IMR-90 (cell line): ENCODE measurements at regions not wholly inside any gene's neighbourhood (a gene's known extent, or its start where the extent isn't known, plus 50 kb on each side); places are given as distances from the start of the nearest gene placed in this dataset.

Experiments
- ATAC-seq: fragments of 200-7000 bp; cut with Tn5 transposase; 2 replicates; pipeline ENCODE4 v1.9.1; 2020; ENCODE audit warnings: low read depth, mild to moderate bottlenecking, moderate library complexity
- BruUV-seq: library from RNA; stranded (reverse); fragments of 400-500 nt; replicated peaks from 2 replicates; lab custom pipeline; 2021; lab: Mats Ljungman, UMichigan
- CTCF ChIA-PET: fragments of 300-600 bp; formaldehyde crosslinking; extraction: SDS; loops from one replicate; lab custom pipeline; 2021; ENCODE audit warnings: antibody characterized with exemption; lab: Yijun Ruan, JAX
- POLR2A ChIA-PET: fragments of 300-600 bp; sonication (Branson Sonifier 250); formaldehyde crosslinking; loops from one replicate; lab custom pipeline; 2022; ENCODE audit warnings: antibody characterized with exemption; ENCODE audit not compliant: unreplicated experiment; lab: Charles Lee
- DNase-seq: peaks from one replicate; pipeline ENCODE4 v3.0.0; 2013
- H2AFZ ChIP-seq: replicated peaks from 2 replicates; pipeline ENCODE3; 2013; ENCODE audit warnings: low read length, mild to moderate bottlenecking; ENCODE audit not compliant: poor library complexity
- H2AK5ac ChIP-seq: 2 replicates; pipeline ENCODE4 v1.6.1; 2013; ENCODE audit warnings: low read depth, low read length, inconsistent platforms
- H2AK9ac ChIP-seq: replicated peaks from 2 replicates; pipeline ENCODE3; 2013; ENCODE audit warnings: mild to moderate bottlenecking, low read depth, low read length, moderate library complexity; ENCODE audit not compliant: poor library complexity
- H2BK120ac ChIP-seq: 2 replicates; pipeline ENCODE4 v1.6.1; 2013; ENCODE audit warnings: low read depth, low read length, inconsistent platforms
- H2BK15ac ChIP-seq: 3 replicates; pipeline ENCODE4 v1.6.1; 2013; ENCODE audit warnings: low read depth, low read length, inconsistent platforms
- H2BK20ac ChIP-seq: 2 replicates; pipeline ENCODE4 v1.6.1; 2013; ENCODE audit warnings: low read depth, mild to moderate bottlenecking, inconsistent platforms, low read length, moderate library complexity
- H2BK5ac ChIP-seq: 2 replicates; pipeline ENCODE4 v1.6.1; 2013; ENCODE audit warnings: mild to moderate bottlenecking, low read depth, low read length, inconsistent platforms; ENCODE audit not compliant: poor library complexity, severe bottlenecking
- H3K14ac ChIP-seq: replicated peaks from 2 replicates; pipeline ENCODE4 v1.6.1; 2013; ENCODE audit warnings: low read depth, low read length, inconsistent platforms
- H3K18ac ChIP-seq: 2 replicates; pipeline ENCODE4 v1.6.1; 2013; ENCODE audit warnings: low read depth, low read length, control low read depth
- H3K23ac ChIP-seq: 2 replicates; pipeline ENCODE4 v1.6.1; 2013; ENCODE audit warnings: low read depth, low read length, inconsistent platforms
- H3K27ac ChIP-seq: 2 replicates; pipeline ENCODE4 v1.5.1; 2013; ENCODE audit warnings: mild to moderate bottlenecking, control low read depth, low read length; ENCODE audit not compliant: insufficient read depth
- H3K27me3 ChIP-seq: 2 replicates; pipeline ENCODE4 v1.6.1; 2013; ENCODE audit warnings: low read length; ENCODE audit not compliant: control insufficient read depth, insufficient read depth
- H3K36me3 ChIP-seq: 2 replicates; pipeline ENCODE4 v1.6.1; 2013; ENCODE audit warnings: low read length, mixed read lengths; ENCODE audit not compliant: control insufficient read depth, insufficient read depth
- H3K4ac ChIP-seq: 2 replicates; pipeline ENCODE4 v1.6.1; 2013; ENCODE audit warnings: low read depth, low read length, inconsistent platforms
- H3K4me1 ChIP-seq: 2 replicates; pipeline ENCODE4 v1.6.1; 2013; ENCODE audit warnings: low read length, mixed read lengths; ENCODE audit not compliant: control insufficient read depth, insufficient read depth
- H3K4me2 ChIP-seq: 2 replicates; pipeline ENCODE4 v1.6.1; 2013; ENCODE audit warnings: low read depth, mild to moderate bottlenecking, control low read depth, low read length, moderate library complexity
- H3K4me3 ChIP-seq: 2 replicates; pipeline ENCODE4 v1.5.1; 2013; ENCODE audit warnings: low read depth, mild to moderate bottlenecking, control low read depth, low read length, moderate library complexity; ENCODE audit not compliant: insufficient read depth
- H3K56ac ChIP-seq: 2 replicates; pipeline ENCODE4 v1.6.1; 2013; ENCODE audit warnings: low read length, inconsistent platforms; ENCODE audit not compliant: insufficient read depth; ENCODE audit errors: extremely low read depth
- H3K79me1 ChIP-seq, 2 experiments: 2 replicates each; pipeline ENCODE4 v1.6.1; 2013; ENCODE audit warnings: low read length in 2 of 2, inconsistent platforms in 1 of 2, low read depth in 1 of 2
- H3K9ac ChIP-seq: 2 replicates; pipeline ENCODE4 v1.6.1; 2013; ENCODE audit warnings: low read depth, low read length, control low read depth
- H3K9me1 ChIP-seq: 2 replicates; pipeline ENCODE4 v1.6.1; 2013; ENCODE audit warnings: low read length, inconsistent platforms; ENCODE audit not compliant: insufficient read depth
- H3K9me3 ChIP-seq: 2 replicates; pipeline ENCODE4 v1.6.1; 2013; ENCODE audit warnings: low read length; ENCODE audit not compliant: control insufficient read depth, insufficient read depth
- H4K20me1 ChIP-seq: 2 replicates; pipeline ENCODE4 v1.6.1; 2013; ENCODE audit warnings: low read length, inconsistent platforms; ENCODE audit not compliant: insufficient read depth
- H4K5ac ChIP-seq: 2 replicates; pipeline ENCODE4 v1.6.1; 2013; ENCODE audit warnings: mild to moderate bottlenecking, low read depth, low read length, control low read depth
- H4K8ac ChIP-seq, 2 experiments: 2 replicates each; pipeline ENCODE4 v1.6.1; 2013; ENCODE audit warnings: low read depth in 2 of 2, low read length in 2 of 2, control low read depth in 1 of 2, inconsistent platforms in 1 of 2
- H4K91ac ChIP-seq: 2 replicates; pipeline ENCODE4 v1.6.1; 2013; ENCODE audit warnings: low read depth, low read length, inconsistent platforms; ENCODE audit not compliant: insufficient read depth
- NFE2L2 ChIP-seq: fragments of 150-350 bp; IDR thresholded peaks from 2 replicates; pipeline ENCODE4 v1.6.1; 2016; ENCODE audit warnings: low read depth, mild to moderate bottlenecking, low read length
- RCOR1 ChIP-seq: IDR thresholded peaks from 2 replicates; pipeline ENCODE4 v1.6.1; 2012; ENCODE audit warnings: mild to moderate bottlenecking, low read length, improper control_type of control experiment; ENCODE audit not compliant: insufficient replicate concordance
- RFX5 ChIP-seq: IDR thresholded peaks from 2 replicates; pipeline ENCODE4 v1.8.0; 2012; ENCODE audit warnings: low read depth, mild to moderate bottlenecking, low read length, moderate library complexity
- WGBS, 2 experiments: methylation state at CpG; one replicate each; pipeline versions ENCODE4 v1.1.5 to v1.1.7; 2013; ENCODE audit warnings: missing lambda C conversion rate in 2 of 2; ENCODE audit not compliant: insufficient read length in 1 of 2; ENCODE audit errors: extremely low coverage in 2 of 2; 5-methylcytosine and 5-hydroxymethylcytosine counted together
- dilution Hi-C: fragments of 300-500 bp; cut with HindIII; formaldehyde crosslinking; loops from one replicate; pipeline ENCODE4 v1.14.3; 2018; ENCODE audit warnings: low sequenced_read_pairs; ENCODE audit not compliant: unreplicated experiment
- in situ Hi-C: fragments of 300-500 bp; cut with MboI; formaldehyde crosslinking; loops from 3 replicates; pipeline ENCODE4 v1.14.3; 2019; ENCODE audit warnings: low sequenced_read_pairs, inconsistent platforms, mixed read lengths
- intact Hi-C: fragments of 100-400 bp; cut with micrococcal nuclease; formaldehyde crosslinking; loops from 2 replicates; pipeline ENCODE4 v1.10.0; 2022

- TF ChIP-seq RCOR1 = peak; percentile 42
Observed at GRCh38 chr6:56851074-56851473, 103.8 kb upstream of the BEND6 start (continued).

GRCh38 chr6:56850626-56851025 lies 104.3 kb upstream of the BEND6 start:
- H3K4me2 ChIP-seq = peak overlapping the region; percentile 92
- peak overlapping the region; percentile 17; the same call in 1 of the 3 replicates for H2BK15ac ChIP-seq
- H3K36me3 ChIP-seq = no peaks in the 10 kb centered on the region
- peaks cover 16% of the 10 kb centered on the region for H3K4me1 ChIP-seq
- peak overlapping the region; percentile 91 for H3K23ac ChIP-seq
- WGBS, 2 experiments = no CpG with 5 or more reads among the region's 4 CpGs
- H2BK20ac ChIP-seq = peak overlapping the region; percentile 70
- peak overlapping the region; percentile 89 for H3K18ac ChIP-seq
- peak overlapping the region; percentile 64 for H3K4me3 ChIP-seq
- TF ChIP-seq RFX5 = no peak
- TF ChIP-seq NFE2L2 = no peak
- peak overlapping the region; percentile 97 for H3K4ac ChIP-seq
- H3K9me1 ChIP-seq = peaks cover 9% of the 10 kb centered on the region; the same call in 1 of the 2 replicates
- dilution Hi-C loops = no loop called here
- in situ Hi-C loops = loop anchor here (25.0 kb wide), 1 partner anchor 488 kb away; no protein-coding TSS in a partner anchor
- peak overlapping the region in 1 of 2 experiments; percentile 81; a peak in 3 of 4 replicates for H4K8ac ChIP-seq
- no peaks in the 10 kb centered on the region for H3K9me3 ChIP-seq
- DNase-seq (no peak), ATAC-seq (no peak; the same call in 1 of the 2 replicates)
- ChIA-PET CTCF (interaction anchor here (0.6 to 2.7 kb wide), 13 partner anchors 10 to 220 kb away, joined by 3 to 21 read pairs (median 5); no protein-coding TSS in a partner anchor), POLR2A (interaction anchor here (0.6 to 1.5 kb wide), 3 partner anchors 13 to 157 kb away, joined by 3 to 4 read pairs (median 3); no protein-coding TSS in a partner anchor)
- H4K91ac ChIP-seq = peak overlapping the region; percentile 88
- no peaks in the 10 kb centered on the region for H3K27me3 ChIP-seq
- H3K27ac ChIP-seq = peak overlapping the region; percentile 92
- peaks cover 19% of the 10 kb centered on the region for H4K20me1 ChIP-seq
- peak overlapping the region; percentile 74 for H4K5ac ChIP-seq
- intact Hi-C loops = loop anchor here (2.0 to 5.0 kb wide), 3 partner anchors 142 to 492 kb away; partner anchors contain the start of gene PRIM2
- BruUV-seq = no TSS peak
- peak overlapping the region; percentile 84 for H2BK120ac ChIP-seq
- peak overlapping the region; percentile 91 for H3K56ac ChIP-seq
- H3K14ac ChIP-seq = peak overlapping the region; percentile 90
- peak overlapping the region; percentile 21 for H2AK9ac ChIP-seq
- peak overlapping the region; percentile 90 for H2BK5ac ChIP-seq
- H3K9ac ChIP-seq = peak overlapping the region; percentile 70
- no peak overlapping the region for H2AFZ ChIP-seq
- H3K79me1 ChIP-seq = peaks cover 7 to 62% of the 10 kb centered on the region in 2 experiments; a peak in 3 of 4 replicates
- H2AK5ac ChIP-seq = peak overlapping the region; percentile 64
